ENCODE measurements at regions not wholly inside any gene's neighbourhood (a gene's known extent, or its start where the extent isn't known, plus 50 kb on each side); places are given as distances from the start of the nearest gene placed in this dataset.

DNA sequence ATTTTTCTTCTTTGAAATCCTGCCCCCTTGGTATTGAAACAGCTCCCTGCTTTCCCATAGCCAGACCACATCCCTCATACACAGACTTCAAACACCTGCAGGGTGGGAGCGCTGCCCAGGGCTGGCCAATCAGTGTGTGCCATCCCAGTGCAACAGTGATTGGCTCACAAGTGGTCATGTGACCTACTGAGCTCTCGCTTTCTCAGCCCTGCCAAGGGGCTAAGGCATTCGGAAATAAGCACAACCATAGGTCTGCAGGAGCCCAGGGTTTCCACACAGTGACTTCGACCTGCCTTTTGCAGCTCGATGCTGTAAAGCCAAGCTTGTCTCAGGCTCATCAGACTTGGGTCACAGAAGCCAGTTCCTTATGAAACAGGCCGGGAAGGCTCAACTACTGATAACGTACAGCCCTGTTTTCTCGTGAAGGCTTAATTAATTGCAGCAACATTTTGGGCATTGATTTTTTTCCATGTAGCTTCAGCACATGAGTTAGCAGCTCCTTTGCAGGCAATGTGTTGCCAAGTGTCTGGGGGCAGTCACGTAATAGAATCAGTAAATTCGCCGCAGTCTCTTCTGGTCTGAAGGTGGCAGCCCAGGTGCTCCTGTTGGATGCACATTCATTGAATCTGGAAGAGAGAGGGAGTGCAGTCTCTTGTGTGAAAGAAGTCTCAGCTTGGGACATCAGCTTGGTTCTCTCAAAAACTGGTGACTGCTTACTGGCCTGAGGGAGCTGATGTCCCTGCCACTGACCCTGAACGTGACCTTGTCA, 1091.8 kb downstream of the AACS start:
- DNase-seq = no peak

DNA sequence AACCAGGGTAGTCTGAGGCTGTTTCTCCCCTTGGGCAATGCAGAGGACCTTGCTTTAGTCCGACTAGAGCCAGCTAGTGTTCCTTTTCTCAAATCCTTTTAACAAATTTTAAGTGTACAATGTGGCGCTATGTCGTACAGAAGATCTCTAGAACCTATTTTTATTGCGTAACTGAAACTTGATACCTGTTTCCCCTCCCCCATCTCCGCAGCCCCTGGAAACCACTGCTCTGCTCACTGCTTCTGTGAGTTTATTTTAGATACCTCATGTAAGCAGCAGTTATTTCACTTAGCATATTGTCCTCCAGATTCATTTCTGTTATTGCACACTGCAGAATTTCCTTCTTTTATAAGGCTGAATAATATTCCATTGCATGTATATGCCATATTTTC, 1092.3 kb downstream of the AACS start:
- no peak for DNase-seq

DNA sequence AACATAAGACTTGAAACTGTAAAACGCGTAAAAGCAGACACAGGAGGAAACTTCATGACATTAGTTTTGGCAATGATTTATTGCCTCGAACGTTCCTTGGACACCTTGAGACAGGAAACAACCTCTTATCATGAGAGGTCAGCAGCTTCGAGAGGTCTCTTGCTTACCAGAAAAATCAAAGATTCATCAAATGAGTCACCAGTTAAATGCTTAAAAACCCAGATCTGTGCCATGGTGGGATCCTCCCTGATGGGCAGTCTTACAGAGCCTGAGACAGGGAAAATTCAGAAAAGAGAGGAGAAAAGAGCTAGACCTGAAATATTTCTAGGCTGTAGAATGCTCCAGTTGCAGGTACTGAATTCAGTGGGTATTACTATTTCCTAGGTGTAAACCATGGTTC, 1093.9 kb downstream of the AACS start:
- no peak for DNase-seq

GRCh38 chr12:126160912-126161311, 1095.7 kb downstream of the AACS start:
- no peak for DNase-seq

DNA sequence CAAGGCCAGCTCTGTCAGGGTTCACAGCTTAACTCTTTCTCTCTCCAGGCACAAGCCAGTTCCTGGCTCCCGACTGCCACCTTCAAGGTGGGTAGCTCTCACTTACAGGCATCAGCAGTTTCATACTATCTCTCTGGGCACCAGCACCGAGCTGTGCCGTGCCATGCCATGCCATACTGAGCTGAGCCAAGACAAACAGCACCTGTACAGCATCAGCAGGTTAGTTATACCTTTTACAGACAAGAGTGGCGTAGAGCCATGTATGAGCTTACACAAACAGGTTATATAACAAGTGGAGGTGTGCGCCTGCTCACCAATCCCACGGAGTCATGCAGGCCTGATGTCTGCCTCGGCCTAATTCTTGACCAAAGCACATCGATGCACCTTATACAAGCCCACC, 1098.7 kb downstream of the AACS start:
- no peak for DNase-seq

GRCh38 chr12:126171937-126172559, 1106.8 kb downstream of the AACS start:
- DNase-seq = no peak

DNA sequence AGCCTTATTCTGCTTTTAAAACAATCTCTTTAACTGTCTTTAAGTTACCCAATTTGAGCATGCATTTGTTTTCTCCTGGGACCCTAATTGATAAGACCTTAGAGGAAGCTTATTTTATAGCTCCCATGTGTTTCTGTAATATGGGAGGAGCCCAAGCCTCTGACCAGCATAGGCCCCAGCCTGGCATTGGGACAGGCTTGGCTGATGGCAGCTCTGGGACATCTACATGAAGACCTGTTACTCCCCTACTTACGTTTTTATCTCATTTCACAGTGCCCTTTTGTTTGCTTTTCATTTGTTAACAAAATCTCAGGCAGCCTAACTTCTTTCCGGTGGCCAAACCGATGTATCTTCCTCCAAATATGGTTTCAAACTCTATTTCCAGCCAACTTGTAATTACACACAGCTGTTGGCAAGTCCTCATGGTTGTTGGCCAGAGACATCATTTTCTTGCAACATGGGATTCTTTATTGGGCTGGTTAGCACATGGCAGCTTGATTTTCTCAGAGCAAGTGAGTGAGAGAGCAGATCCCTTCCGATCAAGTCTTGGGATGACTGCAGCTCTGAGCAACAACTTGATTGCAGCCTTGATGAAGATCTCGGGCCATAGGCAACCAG, 1117.5 kb downstream of the AACS start:
- DNase-seq = no peak

GRCh38 chr12:126185025-126185424, 1119.8 kb downstream of the AACS start:
- DNase-seq = no peak

GRCh38 chr12:126189856-126190255, 1124.6 kb downstream of the AACS start:
- DNase-seq = no peak

GRCh38 chr12:126191031-126191891, 1126.0 kb downstream of the AACS start:
- DNase-seq = no peak

- no peak for DNase-seq
Observed at GRCh38 chr12:126191949-126192348, 1126.7 kb downstream of the AACS start.

DNA sequence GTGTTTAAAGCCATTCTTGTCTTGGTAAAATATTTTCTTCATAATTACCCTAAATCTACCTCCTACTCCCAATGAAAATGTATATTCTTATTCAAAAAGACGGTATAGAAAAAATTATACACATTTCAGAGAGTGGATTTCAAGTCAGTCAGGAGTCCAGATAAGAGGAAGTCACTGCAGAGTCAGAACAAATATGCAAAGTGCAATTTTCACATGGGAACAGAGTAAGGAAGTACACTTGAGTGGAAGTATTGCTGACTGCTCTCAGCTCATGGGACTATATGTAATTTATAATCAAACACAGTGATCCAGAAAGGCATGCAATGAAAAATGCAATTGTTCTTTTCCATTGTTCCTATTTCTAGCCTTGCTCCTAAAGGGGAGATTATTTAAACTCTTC, 1128.0 kb downstream of the AACS start:
- DNase-seq = no peak

DNA sequence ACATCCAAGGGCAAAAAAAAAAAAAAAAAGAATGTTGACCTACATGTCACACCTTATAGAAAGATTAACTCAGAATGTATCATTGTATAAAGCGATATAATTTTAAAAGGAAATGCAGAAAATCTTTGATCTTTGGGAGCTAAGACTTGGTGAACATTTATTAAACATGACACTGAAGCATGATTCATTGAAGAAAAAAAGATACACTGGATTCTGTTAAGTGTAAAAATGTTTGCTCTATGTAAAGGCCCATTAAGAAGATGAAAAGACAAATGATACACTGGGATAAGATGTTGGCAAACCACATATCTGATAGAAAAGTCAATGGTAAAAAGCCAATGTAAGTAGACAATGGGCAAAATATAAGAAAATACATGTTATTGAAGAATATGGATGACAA, 1131.0 kb downstream of the AACS start:
- no peak for DNase-seq

DNA sequence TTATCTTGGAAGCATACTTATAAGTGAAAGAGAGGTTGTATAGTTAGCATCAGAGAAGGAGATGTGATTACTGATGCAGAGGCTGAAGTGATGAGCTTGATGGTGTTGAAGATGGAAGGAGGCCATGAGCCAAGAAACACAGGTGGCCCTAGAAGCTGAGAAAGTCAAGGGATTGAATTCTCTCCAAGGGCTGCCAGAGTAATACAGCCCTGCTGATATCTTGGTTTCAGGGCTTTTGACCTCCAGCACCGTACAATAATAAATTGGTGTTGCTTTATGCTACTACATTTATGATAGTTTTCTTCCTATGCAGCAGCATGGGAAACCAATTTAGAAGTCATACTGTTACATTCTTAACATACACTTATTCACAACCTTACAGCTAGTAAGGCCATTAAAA, 1133.3 kb downstream of the AACS start:
- DNase-seq = no peak

GRCh38 chr12:126198966-126199692, 1133.9 kb downstream of the AACS start:
- no peak for DNase-seq

- no peak for DNase-seq
Observed at GRCh38 chr12:126201981-126202537, 1136.8 kb downstream of the AACS start.

DNA sequence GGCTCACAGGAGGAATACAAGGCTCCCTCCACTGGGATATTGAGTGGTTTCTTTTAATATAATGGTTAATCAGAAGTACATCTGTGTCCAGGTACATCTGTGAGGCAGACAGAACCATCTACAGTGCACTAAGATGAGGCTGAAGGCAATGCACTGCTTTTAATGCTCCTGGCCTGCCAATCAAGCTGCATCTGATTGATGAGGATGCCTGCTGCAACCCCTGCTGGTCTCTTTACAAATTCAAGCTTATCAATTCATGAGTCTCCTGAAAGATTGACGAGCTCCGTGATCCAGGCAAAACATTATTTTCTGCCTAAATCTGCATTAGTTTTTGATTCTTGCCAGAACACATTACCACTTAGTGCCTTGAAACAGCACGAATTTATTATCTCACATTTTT, 1139.1 kb downstream of the AACS start:
- no peak for DNase-seq

- no peak for DNase-seq
Observed at GRCh38 chr12:126210026-126210425, 1144.8 kb downstream of the AACS start.

- DNase-seq = no peak
Observed at GRCh38 chr12:126210448-126210847, 1145.2 kb downstream of the AACS start.

GRCh38 chr12:126212824-126213223, 1147.6 kb downstream of the AACS start:
- no peak for DNase-seq

DNA sequence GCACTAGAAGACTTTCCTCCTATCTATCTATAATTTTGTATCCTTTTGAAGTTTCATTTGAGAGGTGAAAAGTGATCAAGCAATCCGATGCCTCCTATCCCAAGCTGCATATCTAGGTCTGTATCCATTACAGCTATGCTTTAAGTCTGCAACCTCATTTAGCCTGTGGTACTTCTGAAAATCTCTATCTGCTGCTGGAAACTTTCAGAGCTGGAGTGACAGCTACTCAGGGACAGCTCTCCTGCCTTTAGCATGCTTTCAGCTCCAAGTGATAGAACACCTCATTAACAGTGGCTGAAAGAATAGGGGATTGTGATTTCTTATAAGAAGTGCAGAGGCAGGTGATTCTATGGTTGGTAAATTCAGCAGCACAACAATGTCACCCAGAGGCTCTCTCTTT, 1153.5 kb downstream of the AACS start:
- DNase-seq = no peak

DNA sequence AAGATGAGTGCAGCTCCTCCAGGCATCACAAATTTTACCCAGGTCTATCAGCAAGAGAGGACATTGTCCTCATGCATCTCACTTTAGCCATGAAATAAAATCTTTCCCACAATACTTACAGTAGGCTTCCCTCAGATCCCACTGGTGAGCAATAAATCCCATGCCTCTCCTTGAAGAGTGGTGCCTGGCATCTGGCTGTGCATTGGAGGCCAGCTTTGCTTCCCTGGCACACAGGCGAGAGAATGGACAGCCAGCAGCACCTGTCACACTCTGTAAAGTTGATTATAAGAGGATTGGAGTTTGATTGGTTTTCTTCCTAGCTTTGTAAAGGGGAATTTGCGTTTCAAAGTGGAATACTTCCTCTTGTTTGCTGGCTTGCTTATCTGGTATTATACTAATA, 1153.9 kb downstream of the AACS start:
- no peak for DNase-seq
